GM23338 (cell line): ENCODE measurements at regions not wholly inside any gene's neighbourhood (a gene's known extent, or its start where the extent isn't known, plus 50 kb on each side); places are given as distances from the start of the nearest gene placed in this dataset.

Source experiments
- ATAC-seq: fragments of 200-7000 bp; cut with Tn5 transposase; 3 replicates; pipeline ENCODE4 v1.9.1; 2020
- DNase-seq: peaks from one replicate; pipeline ENCODE4 v3.0.0-alpha.2; 2015; ENCODE audit warnings: low spot score
- H2AFZ ChIP-seq: fragments of 200-600 bp; sonication (generic); 2 replicates; pipeline ENCODE4 v1.8.0; 2016; ENCODE audit warnings: antibody characterized with exemption, mild to moderate bottlenecking, moderate library complexity
- H3F3A ChIP-seq: fragments of 200-600 bp; sonication (generic); replicated peaks from 2 replicates; pipeline ENCODE4 v1.8.0; 2017; ENCODE audit warnings: antibody characterized with exemption, mixed run types, low read depth
- H3K27ac ChIP-seq: fragments of 200-600 bp; sonication (generic); 2 replicates; pipeline ENCODE4 v1.6.1; 2016; ENCODE audit warnings: low read depth
- H3K27me3 ChIP-seq: fragments of 200-600 bp; sonication (generic); 2 replicates; pipeline ENCODE4 v1.8.0; 2016; ENCODE audit warnings: mild to moderate bottlenecking, mixed run types, moderate library complexity; ENCODE audit not compliant: insufficient read depth
- H3K36me3 ChIP-seq: fragments of 200-600 bp; sonication (generic); 2 replicates; pipeline ENCODE4 v1.8.0; 2016; ENCODE audit warnings: mild to moderate bottlenecking; ENCODE audit not compliant: insufficient read depth
- H3K4me1 ChIP-seq: fragments of 200-600 bp; sonication (generic); 2 replicates; pipeline ENCODE4 v1.8.0; 2016; ENCODE audit warnings: mild to moderate bottlenecking, moderate library complexity; ENCODE audit not compliant: insufficient read depth
- H3K4me2 ChIP-seq: fragments of 200-600 bp; sonication (generic); 2 replicates; pipeline ENCODE4 v1.7.1; 2017; ENCODE audit warnings: mixed run types
- H3K4me3 ChIP-seq: fragments of 200-600 bp; sonication (generic); 2 replicates; pipeline ENCODE4 v1.6.1; 2016; ENCODE audit warnings: mixed run types
- H3K79me2 ChIP-seq: fragments of 200-600 bp; sonication (generic); replicated peaks from 2 replicates; pipeline ENCODE4 v1.8.0; 2017; ENCODE audit warnings: mild to moderate bottlenecking; ENCODE audit not compliant: insufficient read depth
- H3K9me2 ChIP-seq: fragments of 200-600 bp; sonication (generic); 2 replicates; pipeline ENCODE4 v1.8.0; 2017; ENCODE audit not compliant: insufficient read depth
- H4K20me1 ChIP-seq: fragments of 200-600 bp; sonication (generic); replicated peaks from 2 replicates; pipeline ENCODE4 v1.8.0; 2017; ENCODE audit warnings: mild to moderate bottlenecking; ENCODE audit not compliant: insufficient read depth
- H3K27ac Mint-ChIP-seq: 2 replicates; pipeline ENCODE4 v1.8.0; 2020; ENCODE audit warnings: inconsistent platforms, mild to moderate bottlenecking, moderate library complexity, mixed read lengths
- H3K27me3 Mint-ChIP-seq: 3 replicates; pipeline ENCODE4 v1.8.0; 2022; ENCODE audit warnings: low read depth, mild to moderate bottlenecking, moderate library complexity, mixed read lengths, inconsistent platforms; ENCODE audit not compliant: insufficient read depth, poor library complexity
- H3K36me3 Mint-ChIP-seq: 3 replicates; pipeline ENCODE4 v1.8.0; 2021; ENCODE audit warnings: low read depth, mild to moderate bottlenecking, inconsistent platforms, moderate library complexity, mixed read lengths
- H3K4me1 Mint-ChIP-seq: 3 replicates; pipeline ENCODE4 v1.8.0; 2020; ENCODE audit warnings: mild to moderate bottlenecking, inconsistent platforms, mixed read lengths
- H3K4me3 Mint-ChIP-seq: 3 replicates; pipeline ENCODE4 v1.8.0; 2021; ENCODE audit warnings: moderate library complexity, mild to moderate bottlenecking, inconsistent platforms, mixed read lengths
- H3K9me3 Mint-ChIP-seq: 3 replicates; pipeline ENCODE4 v1.8.0; 2020; ENCODE audit warnings: moderate library complexity, mild to moderate bottlenecking, inconsistent platforms, mixed read lengths
- CREB1 ChIP-seq: fragments of 250-450 bp; sonication (Bioruptor Pico); IDR thresholded peaks from 2 replicates; pipeline ENCODE4 v1.5.0; 2020; ENCODE audit warnings: low read depth, mild to moderate bottlenecking, moderate library complexity
- EZH2phosphoT487 ChIP-seq: fragments of 200-600 bp; sonication (generic); IDR thresholded peaks from one replicate; pipeline ENCODE4 v1.8.1; 2018; ENCODE audit warnings: antibody characterized with exemption; ENCODE audit not compliant: unreplicated experiment
- NANOG ChIP-seq: IDR thresholded peaks from 2 replicates; pipeline ENCODE4 v1.6.1; 2016; ENCODE audit warnings: antibody characterized with exemption, borderline replicate concordance
- POLR2AphosphoS5 ChIP-seq: IDR thresholded peaks from 2 replicates; pipeline ENCODE4 v1.6.1; 2016; ENCODE audit warnings: antibody characterized with exemption, low read depth
- REST ChIP-seq: IDR thresholded peaks from one replicate; pipeline ENCODE4 v1.6.1; 2018; ENCODE audit warnings: antibody characterized with exemption; ENCODE audit not compliant: unreplicated experiment
- ZNF114 ChIP-seq: fragments of 250-450 bp; sonication (Bioruptor Pico); IDR thresholded peaks from 2 replicates; pipeline ENCODE4 v1.5.0; 2020; ENCODE audit warnings: mild to moderate bottlenecking, moderate library complexity
- ZNF331 ChIP-seq: fragments of 250-450 bp; sonication (Bioruptor Pico); IDR thresholded peaks from 2 replicates; pipeline ENCODE4 v1.5.0; 2020; ENCODE audit warnings: low read depth, mild to moderate bottlenecking, moderate library complexity

- TF ChIP-seq EZH2phosphoT487 (no peak), REST (no peak), NANOG (no peak), ZNF114 (no peak), ZNF331 (CRISPR knock-in tag) (no peak), CREB1 (no peak)
- ATAC-seq (no peak), DNase-seq (no peak)
- Histone ChIP-seq H3K79me2 (no peaks in the 10 kb centered on the region), H3K4me2 (no peak overlapping the region), H3K9me2 (peaks cover 10% of the 10 kb centered on the region; the same call in 1 of the 2 replicates), H3F3A (no peaks in the 10 kb centered on the region), H3K4me3 (no peak overlapping the region), H2AFZ (peak overlapping the region; percentile 23; the same call in 1 of the 2 replicates), H3K4me1 (0 out of 2 replicates have a peak, but pooled peaks cover 6% of the 10 kb centered on the region), H3K36me3 (no peaks in the 10 kb centered on the region), H3K27ac (no peak overlapping the region), H3K27me3 (no peaks in the 10 kb centered on the region), H4K20me1 (no peaks in the 10 kb centered on the region)
- no peak overlapping the region for H3K4me3 Mint-ChIP-seq
- no peaks in the 10 kb centered on the region; the same call in 2 of the 3 replicates for H3K9me3 Mint-ChIP-seq
- no peaks in the 10 kb centered on the region for H3K36me3 Mint-ChIP-seq
- peaks cover 15% of the 10 kb centered on the region for H3K4me1 Mint-ChIP-seq
- H3K27me3 Mint-ChIP-seq: no peaks in the 10 kb centered on the region
- H3K27ac Mint-ChIP-seq: no peak overlapping the region
Observed at GRCh38 chr1:166304131-166304530, 137.3 kb upstream of the FAM78B start.

GRCh38 chr1:166305371-166305770, 138.6 kb upstream of the FAM78B start:
- Mint-ChIP-seq H3K27me3 (no peaks in the 10 kb centered on the region), H3K36me3 (no peaks in the 10 kb centered on the region)
- H3K27me3 ChIP-seq: no peaks in the 10 kb centered on the region

More at GRCh38 chr1:166305371-166305770, 138.6 kb upstream of the FAM78B start:
- ATAC-seq: no peak
- TF ChIP-seq NANOG (no peak), POLR2AphosphoS5 (no peak)
- Histone ChIP-seq H3F3A (no peaks in the 10 kb centered on the region), H3K4me3 (no peak overlapping the region), H4K20me1 (no peaks in the 10 kb centered on the region), H3K9me2 (peaks cover 10% of the 10 kb centered on the region; the same call in 1 of the 2 replicates), H3K36me3 (no peaks in the 10 kb centered on the region), H3K4me2 (no peak overlapping the region), H3K79me2 (no peaks in the 10 kb centered on the region), H2AFZ (no peak overlapping the region), H3K27ac (no peak overlapping the region), H3K4me1 (0 out of 2 replicates have a peak, but pooled peaks cover 6% of the 10 kb centered on the region)
- Mint-ChIP-seq H3K4me1 (peaks cover 15% of the 10 kb centered on the region), H3K4me3 (no peak overlapping the region), H3K27ac (no peak overlapping the region), H3K9me3 (no peaks in the 10 kb centered on the region; the same call in 2 of the 3 replicates)
- no peak for DNase-seq
